HL-60 (cell line): ENCODE measurements at regions not wholly inside any gene's neighbourhood (a gene's known extent, or its start where the extent isn't known, plus 50 kb on each side); places are given as distances from the start of the nearest gene placed in this dataset.

ENCODE experiments used
- DNase-seq, 2 experiments: peaks; one replicate each; pipeline ENCODE4 v3.0.0-alpha.2; 2010 to 2020; ENCODE audit warnings: low read depth in 1 of 2, low spot score in 1 of 2
- H3K27ac ChIP-seq: fragments of 250-450 bp; sonication (Bioruptor Pico); replicated peaks from 2 replicates; pipeline ENCODE4 v1.5.1; 2020; ENCODE audit warnings: mild to moderate bottlenecking, moderate library complexity
- H3K27me3 ChIP-seq: fragments of 250-450 bp; sonication (Bioruptor Pico); 2 replicates; pipeline ENCODE4 v1.5.1; 2021; ENCODE audit warnings: mild to moderate bottlenecking, moderate library complexity; ENCODE audit not compliant: insufficient read depth, poor library complexity, severe bottlenecking
- H3K4me3 ChIP-seq: replicated peaks from 2 replicates; pipeline ENCODE4 v1.5.1; 2011; ENCODE audit warnings: mild to moderate bottlenecking, control low read depth, low read length; ENCODE audit not compliant: insufficient read depth
- CTCF ChIP-seq: IDR thresholded peaks from one replicate; pipeline ENCODE4 v1.5.1; 2011; ENCODE audit warnings: low read length, control low read depth, inconsistent platforms; ENCODE audit not compliant: insufficient read depth
- GABPA ChIP-seq: IDR thresholded peaks from 2 replicates; pipeline ENCODE4 v1.6.1; 2012; ENCODE audit warnings: low read depth
- POLR2AphosphoS5 ChIP-seq: IDR thresholded peaks from 2 replicates; pipeline ENCODE4 v1.6.1; 2012; ENCODE audit warnings: low read depth
- REST ChIP-seq: IDR thresholded peaks from 2 replicates; pipeline ENCODE4 v1.6.1; 2012; ENCODE audit warnings: low read depth; ENCODE audit not compliant: insufficient replicate concordance
- SPI1 ChIP-seq: IDR thresholded peaks from 2 replicates; pipeline ENCODE4 v1.6.1; 2012; ENCODE audit warnings: low read depth, mild to moderate bottlenecking, borderline replicate concordance

- Histone ChIP-seq H3K27ac (no peak overlapping the region), H3K27me3 (no peaks in the 10 kb centered on the region), H3K4me3 (no peak overlapping the region)
- no peak for DNase-seq
- TF ChIP-seq GABPA, result no peak
- no peak for TF ChIP-seq CTCF
- TF ChIP-seq POLR2AphosphoS5, result no peak
- TF ChIP-seq REST, result no peak
- TF ChIP-seq SPI1, result no peak
Measured at GRCh38 chr4:177070533-177071058, 239.1 kb upstream of the NEIL3 start.

GRCh38 chr4:177077095-177077971 lies 232.3 kb upstream of the NEIL3 start:
- TF ChIP-seq SPI1 (no peak), CTCF (no peak), REST (no peak), GABPA (no peak), POLR2AphosphoS5 (no peak)
- no peak overlapping the region for H3K27ac ChIP-seq
- no peaks in the 10 kb centered on the region for H3K27me3 ChIP-seq
- DNase-seq, result no peak
- no peak overlapping the region for H3K4me3 ChIP-seq

- TF ChIP-seq GABPA (no peak), SPI1 (no peak), CTCF (no peak), POLR2AphosphoS5 (no peak), REST (no peak)
- no peak overlapping the region for H3K27ac ChIP-seq
- no peak overlapping the region for H3K4me3 ChIP-seq
- DNase-seq, result no peak
- H3K27me3 ChIP-seq, result no peaks in the 10 kb centered on the region
Measured at GRCh38 chr4:177079327-177079726, 230.3 kb upstream of the NEIL3 start.
